ENCODE measurements at regions not wholly inside any gene's neighbourhood (a gene's known extent, or its start where the extent isn't known, plus 50 kb on each side); places are given as distances from the start of the nearest gene placed in this dataset.

GRCh38 chr1:34606504-34606903 is 148.3 kb upstream of the GJB5 start:
- DNase-seq (ENCODE audit: low read depth), result no peak

GRCh38 chr1:34610063-34610462 is 144.8 kb upstream of the GJB5 start:
- DNase-seq (ENCODE audit: low read depth), result no peak

GRCh38 chr1:34611571-34611970 is 143.3 kb upstream of the GJB5 start:
- no peak for DNase-seq (ENCODE audit: low read depth)

GRCh38 chr1:34612091-34612827 is 142.6 kb upstream of the GJB5 start:
- DNase-seq (ENCODE audit: low read depth), result no peak

- no peak for DNase-seq (ENCODE audit: low read depth)
Measured at GRCh38 chr1:34617321-34618118, 137.3 kb upstream of the GJB5 start.

GRCh38 chr1:34618381-34618780 is 136.5 kb upstream of the GJB5 start:
- peak; percentile 74 for DNase-seq (ENCODE audit: low read depth)

GRCh38 chr1:34619256-34619655 is 135.6 kb upstream of the GJB5 start:
- no peak for DNase-seq (ENCODE audit: low read depth)

GRCh38 chr1:34621916-34622315 is 132.9 kb upstream of the GJB5 start:
- no peak for DNase-seq (ENCODE audit: low read depth)

- no peak for DNase-seq (ENCODE audit: low read depth)
Measured at GRCh38 chr1:34625521-34626015, 129.3 kb upstream of the GJB5 start.

- peak; percentile 33 for DNase-seq (ENCODE audit: low read depth)
Measured at GRCh38 chr1:34627465-34628240, 127.2 kb upstream of the GJB5 start.

GRCh38 chr1:34631126-34631525 is 123.7 kb upstream of the GJB5 start:
- no peak for DNase-seq (ENCODE audit: low read depth)

- peak; percentile 80 for DNase-seq (ENCODE audit: low read depth)
Measured at GRCh38 chr1:34639701-34640100, 115.1 kb upstream of the GJB5 start.

- DNase-seq (ENCODE audit: low read depth), result peak; percentile 17
Measured at GRCh38 chr1:34640654-34641401, 114.0 kb upstream of the GJB5 start.

GRCh38 chr1:34642679-34643078 is 112.2 kb upstream of the GJB5 start:
- DNase-seq (ENCODE audit: low read depth), result no peak

- DNase-seq (ENCODE audit: low read depth), result peak; percentile 34
Measured at GRCh38 chr1:34645109-34645688, 109.6 kb upstream of the GJB5 start.

GRCh38 chr1:34645919-34646318 is 108.9 kb upstream of the GJB5 start:
- DNase-seq (ENCODE audit: low read depth), result no peak

- DNase-seq (ENCODE audit: low read depth), result no peak
Measured at GRCh38 chr1:34648501-34648900, 106.3 kb upstream of the GJB5 start.

- no peak for DNase-seq (ENCODE audit: low read depth)
Measured at GRCh38 chr1:34650090-34650489, 104.8 kb upstream of the GJB5 start.

GRCh38 chr1:34650800-34651199 is 104.0 kb upstream of the GJB5 start:
- no peak for DNase-seq (ENCODE audit: low read depth)

GRCh38 chr1:34653110-34653509 is 101.7 kb upstream of the GJB5 start:
- DNase-seq (ENCODE audit: low read depth), result no peak

- no peak for DNase-seq (ENCODE audit: low read depth)
Measured at GRCh38 chr1:34655206-34655874, 99.5 kb upstream of the GJB5 start.

Measured in M059J (cell line).